ENCODE measurements at regions not wholly inside any gene's neighbourhood (a gene's known extent, or its start where the extent isn't known, plus 50 kb on each side); places are given as distances from the start of the nearest gene placed in this dataset.

DNA sequence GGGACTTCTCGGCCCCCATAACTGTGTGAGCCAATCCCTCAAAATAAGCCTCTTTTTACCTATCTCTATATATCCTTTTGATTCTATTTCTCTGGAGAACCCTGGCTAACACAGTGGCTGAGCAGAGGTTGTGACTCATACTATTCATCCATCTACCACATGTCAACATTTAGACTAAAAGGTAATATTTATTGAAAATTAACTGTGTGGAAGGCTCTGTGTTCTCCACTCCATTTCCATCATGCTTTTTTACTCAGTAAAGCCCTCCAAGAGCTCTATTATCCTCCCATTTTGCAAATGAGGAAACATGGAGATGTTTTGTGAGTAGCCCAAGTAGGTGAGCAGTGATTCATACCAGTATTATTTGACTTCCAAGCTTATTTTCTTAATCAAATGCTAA, 217.9 kb upstream of the DCBLD2 start:
- no peak overlapping the region for H3K9ac ChIP-seq (ENCODE audit: low read length)
- H3K4me3 ChIP-seq (ENCODE audit: low read depth, low read length): no peak overlapping the region
- no peaks in the 10 kb centered on the region for H3K36me3 ChIP-seq (ENCODE audit: control insufficient read depth, insufficient read depth, low read length)

GRCh38 chr3:99118381-99118780, 216.9 kb upstream of the DCBLD2 start:
- Histone ChIP-seq H3K4me1 (ENCODE audit: control insufficient read depth, insufficient read depth, low read length) (no peaks in the 10 kb centered on the region), H3K9ac (ENCODE audit: low read length) (no peak overlapping the region)

More for the DNA sequence above, 217.9 kb upstream of the DCBLD2 start:
- no peaks in the 10 kb centered on the region for H3K9me3 ChIP-seq (ENCODE audit: control insufficient read depth, insufficient read depth, low read depth, low read length)
- H3K4me1 ChIP-seq (ENCODE audit: control insufficient read depth, insufficient read depth, low read length): no peaks in the 10 kb centered on the region
- no peak overlapping the region for H3K27ac ChIP-seq (ENCODE audit: low read depth, low read length)
- no peaks in the 10 kb centered on the region for H3K27me3 ChIP-seq (ENCODE audit: control insufficient read depth, insufficient read depth, low read length)

GRCh38 chr3:99114565-99115291, 213.2 kb upstream of the DCBLD2 start:
- H3K9me3 ChIP-seq (ENCODE audit: control insufficient read depth, insufficient read depth, low read depth, low read length): no peaks in the 10 kb centered on the region
- H3K27me3 ChIP-seq (ENCODE audit: control insufficient read depth, insufficient read depth, low read length): no peaks in the 10 kb centered on the region
- H3K9ac ChIP-seq (ENCODE audit: low read length): no peak overlapping the region
- no peak overlapping the region for H3K4me3 ChIP-seq (ENCODE audit: low read depth, low read length)
- no peaks in the 10 kb centered on the region for H3K36me3 ChIP-seq (ENCODE audit: control insufficient read depth, insufficient read depth, low read length)
- no peaks in the 10 kb centered on the region for H3K4me1 ChIP-seq (ENCODE audit: control insufficient read depth, insufficient read depth, low read length)
- no peak overlapping the region for H3K27ac ChIP-seq (ENCODE audit: low read depth, low read length)

More at GRCh38 chr3:99118381-99118780, 216.9 kb upstream of the DCBLD2 start:
- no peak overlapping the region for H3K27ac ChIP-seq (ENCODE audit: low read depth, low read length)
- H3K36me3 ChIP-seq (ENCODE audit: control insufficient read depth, insufficient read depth, low read length): no peaks in the 10 kb centered on the region
- H3K9me3 ChIP-seq (ENCODE audit: control insufficient read depth, insufficient read depth, low read depth, low read length): no peaks in the 10 kb centered on the region
- H3K4me3 ChIP-seq (ENCODE audit: low read depth, low read length): no peak overlapping the region
- no peaks in the 10 kb centered on the region for H3K27me3 ChIP-seq (ENCODE audit: control insufficient read depth, insufficient read depth, low read length)

GRCh38 chr3:99111235-99111634, 209.7 kb upstream of the DCBLD2 start:
- H3K4me3 ChIP-seq (ENCODE audit: low read depth, low read length): no peak overlapping the region
- no peak overlapping the region for H3K9ac ChIP-seq (ENCODE audit: low read length)
- H3K36me3 ChIP-seq (ENCODE audit: control insufficient read depth, insufficient read depth, low read length): no peaks in the 10 kb centered on the region
- H3K9me3 ChIP-seq (ENCODE audit: control insufficient read depth, insufficient read depth, low read depth, low read length): no peaks in the 10 kb centered on the region
- no peaks in the 10 kb centered on the region for H3K27me3 ChIP-seq (ENCODE audit: control insufficient read depth, insufficient read depth, low read length)
- H3K27ac ChIP-seq (ENCODE audit: low read depth, low read length): no peak overlapping the region
- no peaks in the 10 kb centered on the region for H3K4me1 ChIP-seq (ENCODE audit: control insufficient read depth, insufficient read depth, low read length)

DNA sequence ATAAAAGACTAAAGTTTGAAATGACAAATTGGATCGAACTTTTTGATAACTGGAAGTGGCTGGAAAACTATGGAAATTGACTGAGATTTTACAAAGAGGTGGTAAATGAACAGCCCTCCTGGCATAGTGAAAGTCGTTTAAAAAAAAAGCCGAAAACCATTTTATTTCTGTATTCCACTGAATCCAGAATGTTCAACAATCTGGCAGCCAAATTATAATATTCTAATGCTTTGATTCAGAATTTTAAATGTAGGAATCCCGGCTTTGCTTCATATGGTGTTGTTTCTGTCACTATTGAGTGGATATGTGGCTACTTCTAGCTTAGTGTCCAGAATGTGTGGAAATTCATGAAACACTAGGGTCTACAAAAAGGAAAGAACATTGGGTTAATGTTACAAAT, 208.9 kb upstream of the DCBLD2 start:
- Histone ChIP-seq H3K36me3 (ENCODE audit: control insufficient read depth, insufficient read depth, low read length) (no peaks in the 10 kb centered on the region), H3K27me3 (ENCODE audit: control insufficient read depth, insufficient read depth, low read length) (no peaks in the 10 kb centered on the region), H3K9ac (ENCODE audit: low read length) (no peak overlapping the region), H3K9me3 (ENCODE audit: control insufficient read depth, insufficient read depth, low read depth, low read length) (no peaks in the 10 kb centered on the region), H3K4me1 (ENCODE audit: control insufficient read depth, insufficient read depth, low read length) (no peaks in the 10 kb centered on the region), H3K27ac (ENCODE audit: low read depth, low read length) (no peak overlapping the region), H3K4me3 (ENCODE audit: low read depth, low read length) (no peak overlapping the region)

DNA sequence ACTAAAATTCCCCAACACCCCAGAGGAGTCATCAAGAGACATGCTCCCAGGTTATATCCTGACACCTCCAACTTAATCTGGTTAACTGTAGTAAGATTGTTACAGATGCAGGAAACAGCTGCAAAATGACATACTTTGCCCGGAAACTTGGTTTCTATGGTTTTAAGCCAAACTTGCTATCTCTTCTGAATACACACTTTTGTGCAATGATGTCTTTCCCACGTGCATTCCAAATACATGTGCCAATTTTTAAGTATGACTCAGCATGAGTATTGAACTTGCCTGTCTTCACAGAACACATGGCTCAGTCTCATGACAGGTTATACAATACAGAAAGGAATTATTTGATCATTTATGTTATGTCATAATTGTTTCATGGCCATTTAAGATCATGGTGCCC, 207.0 kb upstream of the DCBLD2 start:
- no peak overlapping the region for H3K9ac ChIP-seq (ENCODE audit: low read length)
- H3K36me3 ChIP-seq (ENCODE audit: control insufficient read depth, insufficient read depth, low read length): no peaks in the 10 kb centered on the region
- H3K9me3 ChIP-seq (ENCODE audit: control insufficient read depth, insufficient read depth, low read depth, low read length): no peaks in the 10 kb centered on the region
- H3K4me1 ChIP-seq (ENCODE audit: control insufficient read depth, insufficient read depth, low read length): no peaks in the 10 kb centered on the region
- no peak overlapping the region for H3K27ac ChIP-seq (ENCODE audit: low read depth, low read length)
- H3K4me3 ChIP-seq (ENCODE audit: low read depth, low read length): no peak overlapping the region
- H3K27me3 ChIP-seq (ENCODE audit: control insufficient read depth, insufficient read depth, low read length): no peaks in the 10 kb centered on the region

GRCh38 chr3:99094606-99095005, 193.1 kb upstream of the DCBLD2 start:
- Histone ChIP-seq H3K4me1 (ENCODE audit: control insufficient read depth, insufficient read depth, low read length) (no peaks in the 10 kb centered on the region), H3K9ac (ENCODE audit: low read length) (no peak overlapping the region), H3K36me3 (ENCODE audit: control insufficient read depth, insufficient read depth, low read length) (no peaks in the 10 kb centered on the region), H3K4me3 (ENCODE audit: low read depth, low read length) (no peak overlapping the region), H3K27ac (ENCODE audit: low read depth, low read length) (no peak overlapping the region), H3K9me3 (ENCODE audit: control insufficient read depth, insufficient read depth, low read depth, low read length) (no peaks in the 10 kb centered on the region), H3K27me3 (ENCODE audit: control insufficient read depth, insufficient read depth, low read length) (no peaks in the 10 kb centered on the region)

- Histone ChIP-seq H3K9me3 (ENCODE audit: control insufficient read depth, insufficient read depth, low read depth, low read length) (no peaks in the 10 kb centered on the region), H3K27ac (ENCODE audit: low read depth, low read length) (no peak overlapping the region), H3K4me3 (ENCODE audit: low read depth, low read length) (no peak overlapping the region), H3K36me3 (ENCODE audit: control insufficient read depth, insufficient read depth, low read length) (no peaks in the 10 kb centered on the region), H3K9ac (ENCODE audit: low read length) (no peak overlapping the region), H3K4me1 (ENCODE audit: control insufficient read depth, insufficient read depth, low read length) (no peaks in the 10 kb centered on the region), H3K27me3 (ENCODE audit: control insufficient read depth, insufficient read depth, low read length) (no peaks in the 10 kb centered on the region)
Measured at GRCh38 chr3:99087277-99087676, 185.8 kb upstream of the DCBLD2 start.

GRCh38 chr3:99084826-99085225, 183.3 kb upstream of the DCBLD2 start:
- Histone ChIP-seq H3K27ac (ENCODE audit: low read depth, low read length) (no peak overlapping the region), H3K4me1 (ENCODE audit: control insufficient read depth, insufficient read depth, low read length) (no peaks in the 10 kb centered on the region), H3K9ac (ENCODE audit: low read length) (no peak overlapping the region), H3K4me3 (ENCODE audit: low read depth, low read length) (no peak overlapping the region), H3K27me3 (ENCODE audit: control insufficient read depth, insufficient read depth, low read length) (no peaks in the 10 kb centered on the region), H3K36me3 (ENCODE audit: control insufficient read depth, insufficient read depth, low read length) (no peaks in the 10 kb centered on the region), H3K9me3 (ENCODE audit: control insufficient read depth, insufficient read depth, low read depth, low read length) (no peaks in the 10 kb centered on the region)

- Histone ChIP-seq H3K27ac (ENCODE audit: low read depth, low read length) (no peak overlapping the region), H3K4me3 (ENCODE audit: low read depth, low read length) (no peak overlapping the region), H3K36me3 (ENCODE audit: control insufficient read depth, insufficient read depth, low read length) (no peaks in the 10 kb centered on the region), H3K4me1 (ENCODE audit: control insufficient read depth, insufficient read depth, low read length) (no peaks in the 10 kb centered on the region), H3K27me3 (ENCODE audit: control insufficient read depth, insufficient read depth, low read length) (no peaks in the 10 kb centered on the region), H3K9me3 (ENCODE audit: control insufficient read depth, insufficient read depth, low read depth, low read length) (no peaks in the 10 kb centered on the region), H3K9ac (ENCODE audit: low read length) (no peak overlapping the region)
Measured at GRCh38 chr3:99084156-99084555, 182.7 kb upstream of the DCBLD2 start.

DNA sequence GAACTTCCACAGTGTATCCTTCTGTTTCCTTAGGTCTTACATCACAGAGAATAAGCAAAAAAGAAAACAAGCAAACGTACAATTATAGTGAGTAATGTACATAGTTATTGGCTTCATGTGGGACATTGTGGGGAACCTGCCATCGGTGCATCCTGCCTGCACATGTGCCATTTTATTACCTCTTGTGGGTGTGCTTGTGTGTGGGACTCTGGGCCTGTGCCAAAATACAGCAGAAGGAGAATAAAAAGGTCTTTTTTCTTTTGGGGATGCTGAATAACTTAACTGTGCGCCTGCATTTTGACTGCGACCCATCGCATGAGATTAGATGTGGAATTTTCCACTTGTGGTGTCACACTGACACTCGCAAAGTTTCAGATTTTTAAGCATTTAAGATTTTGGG, 169.6 kb upstream of the DCBLD2 start:
- Histone ChIP-seq H3K27ac (ENCODE audit: low read depth, low read length) (no peak overlapping the region), H3K36me3 (ENCODE audit: control insufficient read depth, insufficient read depth, low read length) (no peaks in the 10 kb centered on the region), H3K9ac (ENCODE audit: low read length) (no peak overlapping the region), H3K27me3 (ENCODE audit: control insufficient read depth, insufficient read depth, low read length) (no peaks in the 10 kb centered on the region), H3K4me3 (ENCODE audit: low read depth, low read length) (no peak overlapping the region), H3K9me3 (ENCODE audit: control insufficient read depth, insufficient read depth, low read depth, low read length) (0 out of 2 replicates have a peak, but pooled peaks cover 8% of the 10 kb centered on the region), H3K4me1 (ENCODE audit: control insufficient read depth, insufficient read depth, low read length) (no peaks in the 10 kb centered on the region)

Data from HUES6 (cell line).